SKM-1 treated with dmso at 0.1 percent for 144 hours (cell line): ENCODE measurements at regions not wholly inside any gene's neighbourhood (a gene's known extent, or its start where the extent isn't known, plus 50 kb on each side); places are given as distances from the start of the nearest gene placed in this dataset.
"Not testable (repeated sequence)": the region's sequence is repeated elsewhere in the genome, so short reads cannot be mapped to it uniquely, and the experiment has no call there.

Source experiments
- DNase-seq: peaks from one replicate; lab custom pipeline; 2025; ENCODE audit not compliant: unreplicated experiment; lab: John Stamatoyannopoulos, UW

DNA sequence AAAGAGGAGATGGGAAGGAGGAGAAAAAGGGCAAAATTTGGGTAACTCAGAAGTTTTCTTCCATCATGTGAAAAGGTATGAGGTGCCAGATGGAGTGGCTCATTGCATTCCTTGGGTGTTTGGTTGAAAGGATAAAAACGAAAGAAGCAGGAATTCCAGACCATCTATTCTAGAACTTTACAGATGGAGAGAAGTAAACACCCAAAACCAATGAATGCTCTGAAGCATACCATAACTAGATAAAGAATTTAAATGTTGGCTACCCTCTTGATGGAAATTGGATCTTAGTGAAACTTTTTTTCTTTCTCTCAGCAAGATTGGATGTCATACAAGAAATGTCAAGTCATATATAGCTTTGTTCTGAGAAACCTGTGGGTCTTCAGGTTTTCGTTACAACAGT is 175.6 kb upstream of the FAR2 start:
- no peak for DNase-seq

DNA sequence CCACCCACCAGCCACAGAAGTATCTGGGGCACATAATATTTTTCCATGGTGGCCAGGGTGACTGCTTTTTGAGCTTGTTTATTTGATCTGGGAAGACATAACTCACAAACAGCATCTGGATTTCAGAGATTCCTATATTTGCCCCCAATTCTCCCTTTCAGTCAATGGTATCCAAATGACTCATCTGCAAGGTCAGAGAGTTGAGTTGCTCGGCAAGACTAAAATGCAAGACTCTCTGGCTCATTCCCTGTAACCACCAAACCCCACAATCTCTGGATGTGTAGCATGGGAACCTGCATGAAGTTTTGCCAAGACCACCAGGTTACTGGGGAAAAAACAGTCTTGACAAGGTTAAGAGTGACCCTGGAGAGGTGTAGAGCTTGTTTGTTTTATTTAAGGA is 174.9 kb upstream of the FAR2 start:
- DNase-seq: no peak

DNA sequence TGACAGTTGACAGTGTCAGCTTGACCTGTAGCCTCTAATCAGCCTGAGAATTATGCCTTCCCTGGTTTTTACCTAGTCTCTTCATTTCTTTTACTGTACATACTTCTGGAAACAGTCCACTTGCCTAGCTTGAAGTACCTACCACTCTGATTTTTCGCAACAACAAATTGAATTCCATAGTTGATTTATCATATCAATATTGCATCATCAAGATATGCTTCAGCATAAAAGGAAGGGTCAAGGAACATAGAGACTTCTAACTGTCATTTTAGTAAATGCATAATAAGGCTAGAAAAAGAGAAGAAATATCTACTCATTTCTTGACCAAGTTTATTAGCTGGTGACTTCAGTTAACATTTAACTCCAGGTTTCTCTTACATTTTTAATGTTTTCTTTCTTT is 174.2 kb upstream of the FAR2 start:
- DNase-seq: no peak

DNA sequence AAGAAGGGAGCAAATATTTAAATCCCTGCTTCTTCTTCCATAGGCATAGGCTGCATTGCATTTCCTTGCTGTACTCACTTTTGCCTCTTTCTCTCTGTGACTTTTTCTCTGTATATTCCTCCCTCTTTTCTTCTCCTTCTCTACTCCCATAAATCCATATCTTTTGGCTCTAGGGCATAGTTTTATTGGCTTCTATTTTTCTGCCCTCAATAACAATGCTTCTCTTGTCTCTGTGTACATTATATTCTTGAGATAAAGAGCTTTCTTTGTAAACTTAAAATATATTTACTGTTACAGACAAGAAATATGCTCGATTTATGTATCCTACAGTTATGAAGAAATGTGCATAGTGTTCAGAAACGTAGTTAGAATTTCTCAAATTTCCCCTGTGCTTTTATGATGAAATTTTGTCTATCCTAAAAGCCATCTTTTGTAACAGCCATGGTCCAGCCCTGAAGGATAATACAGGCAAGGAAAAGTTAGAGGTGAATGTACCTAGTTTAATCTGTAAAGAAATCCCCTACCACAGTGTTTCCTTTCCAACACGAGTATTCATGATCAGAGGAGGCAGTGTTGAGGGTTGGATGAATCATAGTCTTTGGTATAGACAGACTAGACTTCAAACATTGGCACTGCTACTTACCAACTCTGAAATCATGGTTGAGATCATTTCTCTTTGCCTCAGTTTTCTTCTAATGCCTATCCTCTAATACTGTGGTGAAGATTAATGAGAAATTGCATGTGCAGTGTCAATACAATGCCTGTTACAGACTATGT is 173.3 kb upstream of the FAR2 start:
- no peak for DNase-seq

DNA sequence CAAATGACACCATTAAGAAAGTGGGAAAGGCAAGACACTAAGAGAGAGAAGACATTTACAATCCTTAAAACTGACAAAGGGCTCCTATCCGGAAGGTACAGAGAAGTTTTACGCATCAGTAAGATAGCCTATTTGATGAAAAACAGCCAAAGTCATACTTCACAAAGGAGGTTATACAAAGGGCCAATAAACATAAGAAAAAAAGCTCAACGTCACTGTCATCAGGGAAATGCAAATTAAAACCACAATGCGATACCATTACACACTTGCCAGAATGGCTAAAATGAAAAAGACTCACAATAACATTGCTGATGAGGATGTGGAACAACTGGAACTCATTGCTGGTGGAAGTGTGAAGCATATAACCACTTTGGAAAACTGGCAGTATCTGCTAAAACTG is 168.6 kb upstream of the FAR2 start:
- DNase-seq: no peak

DNA sequence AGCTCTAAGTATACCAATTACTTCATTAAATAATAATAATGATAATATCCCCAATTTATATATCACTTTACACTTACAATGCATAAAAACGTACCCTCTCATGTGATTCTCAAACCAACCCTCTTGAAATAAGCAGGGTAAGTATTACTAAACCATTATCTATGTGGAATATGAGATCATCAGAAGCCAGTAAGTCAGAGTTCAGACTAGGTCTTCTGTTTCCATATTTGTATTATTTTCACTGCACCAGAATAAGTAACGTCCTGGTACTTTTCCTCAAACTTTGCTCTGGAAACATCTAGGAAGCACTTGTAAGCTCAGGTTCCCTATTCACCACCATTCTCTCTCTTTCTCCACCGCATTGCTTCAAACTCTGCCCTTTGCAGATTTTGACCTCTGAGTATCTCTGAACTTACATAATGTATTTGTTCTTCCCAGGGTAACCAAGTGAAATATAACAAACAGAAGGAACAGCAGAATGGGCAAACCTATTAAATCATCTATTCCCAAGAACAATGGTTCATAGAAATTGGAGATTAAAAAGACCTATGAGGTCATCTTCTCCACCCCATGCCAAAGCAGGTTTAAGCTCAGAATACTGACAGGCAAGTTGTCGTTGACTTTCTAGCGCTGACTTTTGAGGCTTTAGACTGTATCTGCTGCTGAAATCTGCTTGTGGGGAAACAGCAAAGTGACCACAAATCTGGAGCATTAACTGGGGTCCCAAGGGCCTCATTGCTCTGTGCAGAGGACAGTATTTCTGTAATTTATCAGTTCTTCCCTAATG is 161.3 kb upstream of the FAR2 start:
- no peak for DNase-seq

DNA sequence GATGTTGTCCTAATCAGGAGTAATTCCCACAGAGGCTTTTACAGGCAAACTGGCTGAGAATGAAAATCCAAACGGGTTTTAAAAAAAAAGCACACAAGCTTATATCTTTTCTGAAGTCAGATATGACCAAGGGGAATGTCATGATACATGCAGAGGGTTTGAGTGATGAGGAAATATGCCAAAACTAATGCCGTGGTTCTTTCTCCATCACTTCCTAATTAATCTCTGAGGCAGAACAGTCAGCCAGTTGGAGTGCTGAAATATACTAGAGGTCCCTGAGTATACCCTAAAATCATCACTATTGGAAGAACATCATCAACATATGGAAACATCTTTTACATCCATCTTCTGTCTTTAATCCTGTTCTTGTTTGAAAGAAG is 160.8 kb upstream of the FAR2 start:
- no peak for DNase-seq

DNA sequence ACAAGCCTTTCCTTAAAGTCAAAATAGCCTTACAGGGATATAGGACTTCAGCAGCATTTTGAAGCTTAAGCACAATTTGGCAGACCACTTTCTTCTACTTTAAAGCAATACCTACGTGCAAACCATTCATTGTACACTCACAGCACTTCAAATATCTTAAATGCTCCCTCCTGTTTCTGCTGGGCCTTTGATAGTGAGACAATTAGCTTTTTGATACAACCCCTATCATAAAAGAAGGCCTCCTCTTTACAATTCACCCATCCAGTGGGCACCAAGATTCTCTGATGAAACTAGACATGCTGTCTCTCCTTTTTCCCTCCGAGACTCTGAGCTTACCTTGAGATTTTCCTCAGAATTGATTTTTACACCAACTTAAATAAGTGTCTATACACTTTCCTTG is 157.5 kb upstream of the FAR2 start:
- no peak for DNase-seq

DNA sequence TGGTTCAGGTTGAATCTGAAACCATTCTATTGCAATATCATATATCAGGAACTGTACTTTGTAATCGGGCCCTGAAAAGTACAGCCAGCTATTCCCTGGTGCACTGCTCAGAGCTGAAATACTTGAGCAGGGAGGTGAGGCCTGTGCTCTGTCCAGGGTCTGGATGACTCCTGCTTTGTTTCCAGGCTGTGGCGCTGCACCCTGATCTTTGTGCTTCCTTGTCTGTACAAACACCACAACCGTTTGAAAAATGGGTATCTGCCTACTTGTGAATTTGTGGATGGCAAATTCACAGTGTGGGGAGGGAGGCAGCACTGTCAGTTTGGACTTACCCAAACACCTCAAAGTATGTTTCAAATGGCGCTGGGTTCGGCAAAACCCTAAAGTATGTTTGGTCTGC is 155.4 kb upstream of the FAR2 start:
- DNase-seq: no peak

DNA sequence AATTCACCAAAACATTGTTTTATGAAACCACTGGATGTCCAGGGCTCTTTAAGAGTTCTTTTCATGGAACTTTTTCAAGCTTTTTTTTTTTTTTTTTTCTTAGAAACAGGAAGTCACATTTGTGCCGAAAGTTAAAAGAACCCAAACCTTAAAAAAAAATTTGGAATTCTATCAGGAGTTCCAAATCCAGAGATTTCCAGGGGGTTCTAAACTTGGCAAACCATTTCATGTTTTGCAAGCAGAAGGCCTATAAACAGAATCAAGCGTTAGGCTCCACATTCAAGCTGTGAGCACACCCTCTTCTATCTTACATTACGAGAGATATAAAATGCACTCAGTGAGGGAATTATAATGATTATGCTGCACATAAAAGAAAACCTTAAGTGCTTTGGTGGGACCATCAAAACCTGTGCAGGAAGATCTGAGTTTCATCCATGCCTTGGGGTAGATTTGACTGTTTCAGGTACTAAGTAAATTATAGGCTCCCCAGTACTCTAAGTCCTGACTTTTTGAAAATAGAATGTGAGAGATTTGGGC is 154.8 kb upstream of the FAR2 start:
- DNase-seq: no peak

DNA sequence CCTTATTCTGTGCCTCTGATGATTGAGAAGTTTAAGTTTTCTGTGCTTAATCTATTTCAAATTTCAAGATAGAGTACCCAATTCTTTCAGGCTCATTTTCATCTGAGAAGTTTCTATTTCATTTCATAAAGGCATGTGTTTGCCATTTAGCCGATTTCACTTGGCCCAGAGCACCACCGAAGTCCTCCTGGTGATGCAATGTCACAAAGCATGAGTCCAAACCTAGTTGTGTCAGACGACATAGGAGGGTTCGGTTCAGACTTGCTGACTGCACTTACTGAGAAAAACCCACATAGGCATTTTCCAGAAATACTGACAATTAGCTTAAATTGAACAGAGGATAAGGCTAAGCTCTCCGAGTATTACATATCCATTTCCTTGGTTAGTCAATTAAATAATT is 152.4 kb upstream of the FAR2 start:
- DNase-seq: no peak

DNA sequence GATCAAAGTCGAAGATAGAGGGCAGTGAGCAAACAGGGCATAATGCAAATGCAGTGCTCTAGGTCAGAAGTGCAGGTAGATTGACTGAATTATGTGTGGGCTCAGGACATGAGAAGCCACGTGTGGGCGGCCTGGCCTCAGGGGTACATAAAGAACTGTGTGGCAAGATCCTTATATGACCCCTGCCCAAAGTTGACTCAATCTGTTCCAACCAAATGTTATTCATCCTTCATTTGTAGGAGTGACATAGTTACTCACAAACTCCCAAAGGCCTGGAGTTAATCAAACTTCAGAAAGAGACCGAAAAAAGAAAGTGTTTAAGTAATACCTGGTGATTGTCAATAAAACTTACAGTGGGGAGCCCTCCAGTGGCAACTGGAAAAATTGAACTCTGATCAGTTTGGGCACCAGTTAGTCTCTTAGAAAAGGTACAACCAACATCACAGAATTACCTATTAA is 150.4 kb upstream of the FAR2 start:
- DNase-seq: no peak

DNA sequence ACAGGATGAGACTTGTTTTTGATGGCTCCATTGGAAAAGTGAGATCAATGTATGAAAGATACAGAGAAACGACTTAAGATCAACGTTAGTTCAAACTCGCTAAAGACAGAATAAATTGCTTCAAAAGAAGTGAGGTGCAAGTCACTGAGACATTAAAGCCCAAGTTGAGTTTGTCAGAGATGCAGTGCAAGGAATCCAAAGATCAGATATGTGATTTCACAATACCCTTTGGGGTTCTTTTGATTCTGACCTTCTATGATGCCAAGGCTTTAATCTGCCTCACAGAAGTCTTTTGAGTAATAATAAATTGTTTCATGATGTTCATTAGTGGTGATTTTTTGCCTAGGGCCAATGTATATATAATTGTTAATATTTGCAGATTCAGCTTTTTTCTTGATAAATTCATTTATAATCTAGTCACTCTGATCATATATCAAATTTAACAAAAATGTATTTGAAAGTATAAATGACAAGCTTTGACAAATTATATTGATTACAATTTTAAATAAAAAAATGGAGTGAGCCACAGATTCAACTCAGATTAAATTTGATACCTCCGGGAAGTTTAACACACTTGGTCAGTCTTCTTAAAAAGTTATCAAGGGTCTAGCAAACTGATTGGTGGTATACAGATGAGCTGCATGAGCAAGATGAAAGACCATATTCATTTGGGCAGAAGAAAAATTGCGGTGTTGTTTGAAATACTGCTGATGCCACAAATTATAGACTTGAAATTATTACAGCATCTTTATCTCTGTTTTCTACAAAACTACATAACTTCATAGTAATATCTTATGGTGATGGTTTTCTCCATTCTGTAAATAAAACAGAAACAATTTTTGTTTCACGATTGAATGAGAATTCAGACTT is 144.8 kb upstream of the FAR2 start:
- no peak for DNase-seq

DNA sequence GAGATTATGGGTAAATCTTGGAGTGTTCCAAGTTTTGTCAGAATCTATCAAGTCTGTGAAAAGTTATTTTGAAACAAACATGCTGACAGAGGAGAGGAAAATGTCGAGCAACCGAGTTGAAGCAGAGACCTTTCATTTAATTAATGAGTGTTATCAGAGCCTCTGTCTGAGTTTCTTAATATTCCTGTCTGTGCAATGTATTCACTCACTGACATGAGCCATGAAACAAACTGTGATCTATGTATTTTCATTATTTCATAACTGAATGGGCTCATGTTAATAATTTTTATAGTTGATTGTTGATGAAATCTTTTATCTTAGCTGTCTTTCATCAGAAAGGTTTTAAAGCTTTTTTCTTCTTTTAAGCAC is 144.2 kb upstream of the FAR2 start:
- DNase-seq: no peak

DNA sequence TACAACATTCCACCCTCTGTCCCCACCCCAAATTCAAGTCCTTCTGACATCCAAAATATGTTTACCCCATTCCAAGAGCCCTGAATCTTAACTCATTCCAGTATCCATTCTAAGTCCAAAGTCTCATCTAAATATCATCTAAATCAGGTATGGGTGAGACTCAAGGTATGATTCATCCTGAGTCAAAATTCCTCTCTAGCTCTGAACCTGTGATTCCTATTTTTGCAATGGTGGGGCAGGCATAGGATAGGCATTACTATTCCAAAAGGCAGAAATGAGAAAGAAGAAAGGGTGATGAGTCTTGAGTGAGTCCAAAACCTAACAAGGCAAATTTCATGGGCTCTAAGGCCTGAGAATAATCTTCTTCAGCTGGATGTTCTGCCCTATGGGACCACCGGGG is 140.3 kb upstream of the FAR2 start:
- DNase-seq: no peak

DNA sequence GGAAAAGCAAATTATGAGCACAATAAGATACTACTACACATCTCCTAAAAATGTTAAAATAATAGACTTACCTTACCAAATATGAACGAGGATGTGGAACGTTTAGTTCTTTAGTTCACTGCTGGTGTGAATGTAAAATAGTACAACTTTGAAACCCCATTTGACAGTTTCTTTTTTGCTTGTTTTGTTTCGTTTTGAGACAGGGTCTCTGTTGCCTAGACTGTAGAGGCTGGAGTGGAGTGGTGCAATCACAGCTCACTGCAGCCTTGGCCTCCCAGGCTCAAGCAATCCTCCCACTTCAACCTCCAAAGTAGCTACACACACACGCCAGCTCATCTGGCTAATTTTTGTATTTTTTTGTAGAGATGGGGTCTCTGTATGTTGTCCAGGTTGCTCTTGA is 136.4 kb upstream of the FAR2 start:
- DNase-seq: no peak

DNA sequence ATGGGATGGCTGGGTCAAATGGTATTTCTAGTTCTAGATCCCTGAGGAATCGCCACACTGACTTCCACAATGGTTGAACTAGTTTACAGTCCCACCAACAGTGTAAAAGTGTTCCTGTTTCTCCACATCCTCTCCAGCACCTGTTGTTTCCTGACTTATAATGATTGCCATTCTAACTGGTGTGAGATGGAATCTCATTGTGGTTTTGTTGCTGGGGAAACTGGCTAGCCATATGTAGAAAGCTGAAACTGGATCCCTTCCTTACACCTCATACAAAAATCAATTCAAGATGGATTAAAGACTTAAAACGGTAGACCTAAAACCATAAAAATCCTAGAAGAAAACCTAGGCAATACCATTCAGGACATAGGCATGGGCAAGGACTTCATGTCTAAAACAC is 131.5 kb upstream of the FAR2 start:
- not testable (repeated sequence) for DNase-seq

DNA sequence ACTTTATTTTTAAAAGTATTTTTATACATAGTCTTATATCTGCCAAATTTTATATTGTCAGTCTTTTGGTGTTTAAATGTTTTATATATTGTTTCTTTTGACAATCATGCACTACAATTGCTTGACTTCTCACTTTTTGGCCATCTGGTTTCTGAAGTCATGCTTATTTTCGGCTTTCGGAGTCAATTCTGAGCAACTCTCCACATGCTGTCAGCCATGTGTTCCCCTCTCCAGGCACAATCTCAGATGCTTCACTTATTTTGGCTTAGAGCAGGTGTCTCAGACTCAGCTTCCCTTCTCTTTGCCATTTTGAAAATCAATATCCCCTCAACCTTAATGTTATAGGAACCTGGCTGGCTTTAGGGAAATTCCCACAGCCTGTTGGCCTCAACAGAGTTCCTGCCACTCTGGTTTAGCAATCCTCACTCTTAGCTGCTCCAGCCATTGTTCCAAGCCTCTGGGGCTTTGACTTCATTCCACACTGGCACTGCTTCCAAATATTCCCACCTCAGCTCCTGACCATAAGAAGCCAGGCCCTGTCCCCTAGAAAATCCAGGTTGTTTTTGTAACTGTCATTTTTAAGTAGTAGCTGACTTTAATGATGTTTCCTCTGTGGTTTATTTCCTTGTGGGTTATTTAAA is 125.5 kb upstream of the FAR2 start:
- no peak for DNase-seq

DNA sequence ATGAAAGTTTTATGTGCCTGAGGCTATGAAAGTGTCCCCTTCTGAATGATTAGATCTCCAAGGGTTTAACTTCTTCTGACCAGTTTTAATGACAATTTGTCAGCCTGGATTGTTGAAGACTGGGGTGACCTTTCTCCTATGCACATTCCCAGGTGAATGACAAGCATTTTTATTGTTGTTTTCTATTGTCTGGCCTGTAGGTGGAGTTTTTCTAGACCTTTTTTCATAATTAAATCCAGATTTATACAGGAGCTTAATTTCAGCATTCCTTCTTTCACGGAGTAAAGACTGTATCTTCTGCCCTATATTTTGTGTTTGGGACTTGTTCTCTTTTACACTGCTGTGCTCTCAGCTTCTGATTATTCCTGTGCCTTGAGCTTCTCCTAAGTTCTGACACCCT is 125.0 kb upstream of the FAR2 start:
- DNase-seq: no peak

DNA sequence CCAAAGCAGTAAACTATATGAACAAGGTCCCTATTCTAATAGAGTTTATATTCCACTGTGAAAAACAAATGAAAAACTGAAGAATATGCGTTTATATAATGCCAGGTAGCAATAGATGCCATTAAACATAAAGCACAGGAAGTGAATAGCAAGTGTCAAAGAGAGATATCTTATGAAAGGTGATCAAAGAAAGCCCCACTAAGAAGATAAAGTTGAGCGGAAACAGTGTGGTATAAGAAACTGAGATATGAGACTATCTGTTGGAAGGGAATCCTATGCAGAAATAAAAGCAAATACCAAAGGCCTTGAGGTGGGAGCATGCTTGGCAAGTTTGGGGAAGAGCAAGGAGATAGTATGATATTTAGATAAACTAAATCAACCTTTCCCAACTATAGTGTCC is 123.1 kb upstream of the FAR2 start:
- DNase-seq: no peak

DNA sequence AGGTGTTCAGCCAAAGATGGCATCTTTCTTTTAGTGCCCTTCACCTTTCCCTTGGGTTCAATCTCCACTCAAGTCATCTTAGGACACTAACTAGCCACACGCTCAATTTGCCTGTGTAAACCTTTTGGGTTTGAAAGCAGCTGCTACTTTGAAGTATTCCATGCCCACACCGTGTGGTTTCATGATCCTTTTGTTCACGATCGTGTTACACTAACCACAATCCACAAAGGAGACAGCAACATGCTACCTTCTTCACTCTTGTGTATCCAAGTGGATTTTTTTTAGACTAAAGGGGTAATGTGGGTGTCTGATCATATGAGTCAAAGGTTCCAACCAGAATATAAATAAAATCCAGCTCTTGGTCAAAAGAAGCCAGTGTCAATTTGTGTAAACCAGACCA is 122.7 kb upstream of the FAR2 start:
- no peak for DNase-seq
